Naive B cell (primary cell): ENCODE measurements at regions not wholly inside any gene's neighbourhood (a gene's known extent, or its start where the extent isn't known, plus 50 kb on each side); places are given as distances from the start of the nearest gene placed in this dataset.
"Not testable (repeated sequence)": the region's sequence is repeated elsewhere in the genome, so short reads cannot be mapped to it uniquely, and the experiment has no call there.

Experiments
- ATAC-seq, 2 donors: fragments of 150-1000 bp; cut with Tn5 transposase; 2 replicates each; pipeline ENCODE4 v1.10.0; 2021; ENCODE audit warnings: low read depth in 2 of 2, mild to moderate bottlenecking in 2 of 2, moderate library complexity in 2 of 2
- DNase-seq: peaks from one replicate; pipeline ENCODE4 v3.0.0; 2022
- H3K27ac Mint-ChIP-seq, 6 donors: one replicate each; pipeline ENCODE4 v1.8.0; 2020 to 2022; ENCODE audit warnings: mild to moderate bottlenecking in 6 of 6, mixed read lengths in 6 of 6, moderate library complexity in 5 of 6, inconsistent platforms in 2 of 6
- H3K27me3 Mint-ChIP-seq, 3 donors: one replicate each; pipeline ENCODE4 v1.8.0; 2021 to 2022; ENCODE audit warnings: mixed read lengths in 3 of 3, mild to moderate bottlenecking in 1 of 3
- H3K36me3 Mint-ChIP-seq, 2 donors: one replicate each; pipeline ENCODE4 v1.8.0; 2020 to 2022; ENCODE audit warnings: mixed read lengths in 2 of 2, inconsistent platforms in 1 of 2, mild to moderate bottlenecking in 1 of 2
- H3K4me1 Mint-ChIP-seq, 3 donors: one replicate each; pipeline ENCODE4 v1.8.0; 2020 to 2022; ENCODE audit warnings: mixed read lengths in 3 of 3, inconsistent platforms in 1 of 3, mild to moderate bottlenecking in 1 of 3, moderate library complexity in 1 of 3
- H3K4me3 Mint-ChIP-seq, 8 donors: one replicate each; pipeline ENCODE4 v1.8.0; 2020 to 2022; ENCODE audit warnings: mild to moderate bottlenecking in 8 of 8, mixed read lengths in 8 of 8, moderate library complexity in 8 of 8, inconsistent platforms in 2 of 8
- H3K9me3 Mint-ChIP-seq, 7 donors: one replicate each; pipeline ENCODE4 v1.8.0; 2020 to 2022; ENCODE audit warnings: mixed read lengths in 7 of 7, mild to moderate bottlenecking in 5 of 7, inconsistent platforms in 2 of 7, moderate library complexity in 1 of 7

DNA sequence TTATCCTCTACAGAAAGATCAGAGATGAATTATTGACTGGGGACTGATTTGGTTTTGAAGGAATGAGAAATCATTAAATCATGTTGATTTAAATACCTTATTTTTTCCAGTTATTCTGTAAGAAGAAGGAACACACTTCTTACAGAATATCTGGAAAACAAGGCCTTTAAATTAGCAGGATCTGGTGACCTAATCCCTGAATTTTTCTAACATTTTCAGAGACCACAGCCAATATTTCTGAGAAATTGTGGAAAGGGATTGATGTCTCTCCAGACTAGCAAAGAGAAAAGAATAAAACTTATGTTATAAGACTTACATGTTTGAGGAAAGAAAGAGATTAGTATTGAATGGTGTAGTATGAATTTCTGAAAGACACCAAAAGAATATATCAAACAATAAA lies 104.0 kb downstream of the KCNE4 start:
- H3K27ac Mint-ChIP-seq = no peak overlapping the region
- H3K9me3 Mint-ChIP-seq = peaks cover 0 to 5% (median 0%) of the 10 kb centered on the region in 7 donors
- DNase-seq = no peak
- no peak overlapping the region for H3K4me3 Mint-ChIP-seq
- H3K36me3 Mint-ChIP-seq = no peaks in the 10 kb centered on the region
- H3K4me1 Mint-ChIP-seq = no peaks in the 10 kb centered on the region
- H3K27me3 Mint-ChIP-seq = no peaks in the 10 kb centered on the region
- ATAC-seq = no peak

GRCh38 chr2:223161873-223162458 lies 110.0 kb downstream of the KCNE4 start:
- Mint-ChIP-seq H3K9me3 (peaks cover 0 to 2% (median 0%) of the 10 kb centered on the region in 7 donors), H3K4me1 (no peaks in the 10 kb centered on the region), H3K27me3 (no peaks in the 10 kb centered on the region), H3K27ac (no peak overlapping the region), H3K36me3 (no peaks in the 10 kb centered on the region), H3K4me3 (no peak overlapping the region)
- DNase-seq (no peak), ATAC-seq (no peak)

DNA sequence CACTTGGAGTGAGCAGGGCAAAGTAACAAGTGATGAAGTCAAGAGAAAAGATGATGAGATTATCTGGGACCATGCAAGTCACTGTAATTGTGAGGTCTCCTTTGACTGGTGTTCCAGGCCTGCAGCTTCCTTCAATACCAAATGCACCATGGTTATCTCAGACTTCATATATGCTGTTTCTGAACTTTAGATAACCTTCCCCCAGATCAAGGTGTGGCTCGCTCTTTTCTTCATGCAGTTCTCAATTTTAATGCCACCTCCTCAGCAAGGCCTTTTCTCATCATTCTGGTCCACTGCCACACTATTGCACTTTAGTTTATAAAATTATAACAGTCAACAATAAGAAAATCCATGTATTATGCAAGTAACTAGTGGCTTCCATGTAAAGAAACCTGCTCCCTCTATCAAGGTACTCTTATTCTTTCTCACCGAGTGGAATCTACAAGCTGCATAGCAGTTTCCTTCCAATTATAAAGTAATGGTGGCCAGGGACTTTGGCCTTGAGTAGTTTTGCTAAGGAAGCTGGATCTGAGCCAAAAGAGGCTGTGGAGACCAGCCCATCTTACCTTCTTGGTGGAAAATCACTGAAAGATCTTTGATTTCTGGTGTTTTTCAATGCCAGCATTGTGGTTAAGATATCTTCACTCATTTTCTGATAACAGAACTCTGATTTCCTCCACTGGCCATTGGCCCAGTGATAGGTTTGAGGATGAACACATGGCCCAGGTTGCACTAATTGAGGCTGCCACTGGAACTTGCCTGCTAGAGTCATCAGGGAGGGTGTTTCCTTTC lies 113.6 kb downstream of the KCNE4 start:
- Mint-ChIP-seq H3K4me1 (no peaks in the 10 kb centered on the region), H3K36me3 (no peaks in the 10 kb centered on the region), H3K27me3 (no peaks in the 10 kb centered on the region), H3K4me3 (no peak overlapping the region), H3K9me3 (peaks cover 3 to 13% (median 6%) of the 10 kb centered on the region in 7 donors), H3K27ac (no peak overlapping the region)
- no peak for DNase-seq
- no peak for ATAC-seq

- Mint-ChIP-seq H3K36me3 (no peaks in the 10 kb centered on the region), H3K4me1 (no peaks in the 10 kb centered on the region), H3K27me3 (no peaks in the 10 kb centered on the region), H3K27ac (no peak overlapping the region), H3K4me3 (no peak overlapping the region), H3K9me3 (peaks cover 3 to 13% (median 6%) of the 10 kb centered on the region in 7 donors)
- DNase-seq (no peak), ATAC-seq (no peak)
Measured at GRCh38 chr2:223166215-223166493, 114.2 kb downstream of the KCNE4 start.

DNA sequence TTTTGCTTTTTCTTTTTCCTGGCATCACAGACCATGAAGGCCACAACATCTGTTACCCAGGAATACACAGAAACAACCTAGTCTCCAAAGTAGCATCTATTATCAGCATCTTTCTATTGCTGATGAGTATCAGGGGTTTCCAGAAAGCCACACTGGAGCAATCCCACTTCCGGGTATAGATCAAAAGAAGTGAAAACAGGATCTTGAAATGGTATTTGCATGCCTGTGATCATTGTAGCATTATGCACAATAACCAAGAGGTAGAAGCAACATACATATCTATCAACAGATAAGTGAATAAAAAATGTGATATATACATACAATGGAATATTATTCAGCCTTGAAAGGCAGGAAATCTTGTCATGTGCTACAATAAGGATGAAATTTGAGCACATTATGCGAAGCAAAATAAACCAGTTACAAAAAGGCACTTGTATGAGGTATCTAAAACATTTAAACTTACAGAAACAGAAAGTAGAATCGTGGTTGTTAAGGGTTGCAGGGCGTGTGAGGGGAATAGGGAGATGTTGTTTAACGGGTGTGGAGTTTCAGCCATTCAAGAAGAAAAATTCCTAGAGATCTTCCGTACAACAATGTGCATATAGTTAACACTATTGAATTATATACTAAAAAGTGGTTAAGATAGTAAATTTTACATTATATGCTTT lies 115.1 kb downstream of the KCNE4 start:
- Mint-ChIP-seq H3K27me3 (no peaks in the 10 kb centered on the region), H3K4me3 (no peak overlapping the region), H3K36me3 (no peaks in the 10 kb centered on the region), H3K4me1 (no peaks in the 10 kb centered on the region), H3K9me3 (peaks cover 3 to 13% (median 6%) of the 10 kb centered on the region in 7 donors), H3K27ac (no peak overlapping the region)
- no peak for ATAC-seq
- DNase-seq = no peak

DNA sequence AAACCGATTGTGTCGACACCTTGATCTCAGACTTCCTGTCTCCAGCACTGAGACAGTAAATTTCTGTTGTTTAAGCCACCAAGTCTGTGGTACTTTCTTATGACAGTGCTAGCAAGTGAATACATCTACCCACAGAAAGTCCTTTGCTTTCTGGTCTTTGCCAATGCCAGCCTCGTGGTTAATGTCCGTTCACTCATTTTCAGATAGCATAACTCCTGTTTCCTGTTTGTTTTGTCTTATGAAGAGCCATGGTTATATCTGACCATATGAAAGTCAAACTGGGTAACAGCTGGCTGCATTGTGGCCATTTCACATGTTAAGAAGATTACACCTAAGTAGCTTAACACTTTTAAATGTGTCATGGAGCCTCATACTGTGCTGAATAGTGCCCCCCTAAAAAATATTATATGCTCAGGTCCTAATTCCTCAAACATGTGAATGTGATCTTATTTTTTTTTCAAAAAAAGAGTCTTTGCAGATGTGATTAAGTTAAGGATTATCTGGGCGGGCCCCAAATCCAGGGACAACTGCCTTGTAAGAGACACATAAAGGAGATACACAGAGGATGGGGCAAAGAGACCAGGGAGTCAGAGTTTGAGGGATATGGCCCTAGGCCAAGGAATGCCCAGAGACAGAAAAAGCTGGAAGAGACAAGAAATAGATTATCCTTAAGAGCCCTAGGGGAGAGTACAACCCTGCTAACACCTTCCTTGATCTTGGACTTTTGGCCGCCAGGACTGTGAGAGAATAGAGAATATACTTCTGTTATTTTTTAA lies 118.0 kb downstream of the KCNE4 start:
- Mint-ChIP-seq H3K36me3 (no peaks in the 10 kb centered on the region), H3K4me3 (no peak overlapping the region), H3K27ac (peak overlapping the region in 1 of 6 donors; percentile 2), H3K9me3 (peaks cover 3 to 13% (median 6%) of the 10 kb centered on the region in 7 donors), H3K4me1 (no peaks in the 10 kb centered on the region), H3K27me3 (no peaks in the 10 kb centered on the region)
- DNase-seq (no peak), ATAC-seq (no peak)

- H3K4me3 Mint-ChIP-seq = no peak overlapping the region
- DNase-seq = no peak
- H3K9me3 Mint-ChIP-seq = no peaks in the 10 kb centered on the region
- no peaks in the 10 kb centered on the region for H3K27me3 Mint-ChIP-seq
- no peaks in the 10 kb centered on the region for H3K36me3 Mint-ChIP-seq
- ATAC-seq = no peak
- no peak overlapping the region for H3K27ac Mint-ChIP-seq
- no peaks in the 10 kb centered on the region for H3K4me1 Mint-ChIP-seq
Measured at GRCh38 chr2:223176970-223177369, 125.0 kb downstream of the KCNE4 start.

- Mint-ChIP-seq H3K4me3 (no peak overlapping the region), H3K4me1 (no peaks in the 10 kb centered on the region), H3K27me3 (peaks cover 0 to 6% (median 5%) of the 10 kb centered on the region in 3 donors), H3K9me3 (no peaks in the 10 kb centered on the region), H3K27ac (no peak overlapping the region), H3K36me3 (no peaks in the 10 kb centered on the region)
- ATAC-seq = no peak
- no peak for DNase-seq
Measured at GRCh38 chr2:223180463-223180862, 128.5 kb downstream of the KCNE4 start.

- Mint-ChIP-seq H3K27ac (no peak overlapping the region), H3K9me3 (no peaks in the 10 kb centered on the region), H3K4me3 (no peak overlapping the region), H3K4me1 (no peaks in the 10 kb centered on the region), H3K36me3 (no peaks in the 10 kb centered on the region), H3K27me3 (peaks cover 0 to 6% (median 5%) of the 10 kb centered on the region in 3 donors)
- ATAC-seq (no peak), DNase-seq (no peak)
Measured at GRCh38 chr2:223181561-223181960, 129.6 kb downstream of the KCNE4 start.

- ATAC-seq = no peak
- H3K27me3 Mint-ChIP-seq = peaks cover 0 to 6% (median 5%) of the 10 kb centered on the region in 3 donors
- H3K4me3 Mint-ChIP-seq = no peak overlapping the region
- no peak overlapping the region for H3K27ac Mint-ChIP-seq
- DNase-seq = no peak
- no peaks in the 10 kb centered on the region for H3K36me3 Mint-ChIP-seq
- no peaks in the 10 kb centered on the region for H3K4me1 Mint-ChIP-seq
- H3K9me3 Mint-ChIP-seq = no peaks in the 10 kb centered on the region
Measured at GRCh38 chr2:223182356-223182755, 130.4 kb downstream of the KCNE4 start.

- Mint-ChIP-seq H3K36me3 (no peaks in the 10 kb centered on the region), H3K27me3 (peaks cover 0 to 6% (median 5%) of the 10 kb centered on the region in 3 donors), H3K9me3 (peaks cover 0 to 7% (median 0%) of the 10 kb centered on the region in 7 donors), H3K27ac (no peak overlapping the region), H3K4me3 (no peak overlapping the region), H3K4me1 (no peaks in the 10 kb centered on the region)
- ATAC-seq (no peak), DNase-seq (no peak)
Measured at GRCh38 chr2:223185638-223186037, 133.6 kb downstream of the KCNE4 start.

GRCh38 chr2:223187256-223187655 lies 135.3 kb downstream of the KCNE4 start:
- Mint-ChIP-seq H3K9me3 (peaks cover 0 to 18% (median 0%) of the 10 kb centered on the region in 7 donors), H3K4me3 (no peak overlapping the region), H3K36me3 (no peaks in the 10 kb centered on the region), H3K27ac (no peak overlapping the region), H3K4me1 (no peaks in the 10 kb centered on the region), H3K27me3 (peaks cover 0 to 6% (median 5%) of the 10 kb centered on the region in 3 donors)
- ATAC-seq = no peak
- no peak for DNase-seq

- not testable (repeated sequence) for H3K27ac Mint-ChIP-seq, DNase-seq, ATAC-seq, H3K4me3 Mint-ChIP-seq, H3K4me1 Mint-ChIP-seq, H3K36me3 Mint-ChIP-seq, H3K27me3 Mint-ChIP-seq
- peaks cover 0 to 37% (median 4%) of the 10 kb centered on the region in 7 donors for H3K9me3 Mint-ChIP-seq
Measured at GRCh38 chr2:223190561-223191206, 138.7 kb downstream of the KCNE4 start.
